Activated T-cell treated with anti-CD3 and anti-CD28 coated beads for 24 hours (primary cell): ENCODE measurements at regions not wholly inside any gene's neighbourhood (a gene's known extent, or its start where the extent isn't known, plus 50 kb on each side); places are given as distances from the start of the nearest gene placed in this dataset.
A peak's percentile ranks its signal among the peaks of the same experiment; 100 is the strongest.
"Not testable (repeated sequence)": the region's sequence is repeated elsewhere in the genome, so short reads cannot be mapped to it uniquely, and the experiment has no call there.

Source experiments
- DNase-seq: peaks from one replicate; pipeline ENCODE4 v3.0.0-alpha.2; 2020; ENCODE audit warnings: low read depth

DNA sequence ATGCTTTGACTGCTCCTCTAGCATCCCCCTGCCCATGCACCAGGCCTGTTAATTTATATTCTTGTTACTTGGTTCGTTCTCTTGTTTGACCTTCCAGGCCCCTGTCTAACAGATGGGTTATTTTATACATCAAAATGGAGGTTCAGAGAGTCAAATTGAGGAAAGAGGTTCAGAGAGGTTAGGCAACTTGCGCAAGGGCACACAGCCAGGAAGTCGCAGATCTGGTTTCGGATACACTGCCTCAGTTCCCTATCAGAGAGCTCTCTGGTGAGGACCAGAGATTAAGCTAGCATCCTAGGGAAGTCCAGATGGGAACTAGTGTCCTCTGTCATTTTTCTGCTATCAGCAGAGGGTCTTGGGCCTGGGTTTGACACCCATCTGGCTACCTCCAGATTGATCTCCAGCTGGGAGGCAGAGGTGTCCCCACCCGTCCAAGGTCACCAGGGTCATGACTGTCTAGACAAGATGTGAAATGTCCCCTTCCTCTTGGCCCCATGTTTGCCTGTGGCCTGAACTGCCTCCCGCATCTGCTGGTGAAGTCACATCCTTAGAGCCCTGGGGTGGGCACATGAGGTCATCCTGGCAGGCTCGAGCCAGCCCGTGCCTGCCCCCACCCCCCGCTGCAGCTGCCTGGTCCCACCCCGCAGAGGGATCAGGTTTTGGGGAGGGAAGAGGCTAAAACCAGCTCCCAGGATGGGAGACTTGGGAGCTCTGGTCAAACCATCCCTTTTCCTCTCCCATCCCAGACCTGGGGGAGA, 84.3 kb upstream of the NCOR2 start:
- no peak for DNase-seq

- DNase-seq: no peak
These were observed 83.5 kb upstream of the NCOR2 start for GRCh38 chr12:124650912-124651311.

GRCh38 chr12:124648710-124649384, 81.4 kb upstream of the NCOR2 start:
- DNase-seq: no peak

GRCh38 chr12:124647316-124647715, 79.9 kb upstream of the NCOR2 start:
- DNase-seq: no peak

- DNase-seq: peak; percentile 37
These were observed 79.2 kb upstream of the NCOR2 start for GRCh38 chr12:124646385-124647230.

- no peak for DNase-seq
These were observed 78.3 kb upstream of the NCOR2 start for GRCh38 chr12:124645530-124646244.

GRCh38 chr12:124643768-124644167, 76.4 kb upstream of the NCOR2 start:
- not testable (repeated sequence) for DNase-seq

- no peak for DNase-seq
These were observed 74.7 kb upstream of the NCOR2 start for GRCh38 chr12:124642105-124642504.

DNA sequence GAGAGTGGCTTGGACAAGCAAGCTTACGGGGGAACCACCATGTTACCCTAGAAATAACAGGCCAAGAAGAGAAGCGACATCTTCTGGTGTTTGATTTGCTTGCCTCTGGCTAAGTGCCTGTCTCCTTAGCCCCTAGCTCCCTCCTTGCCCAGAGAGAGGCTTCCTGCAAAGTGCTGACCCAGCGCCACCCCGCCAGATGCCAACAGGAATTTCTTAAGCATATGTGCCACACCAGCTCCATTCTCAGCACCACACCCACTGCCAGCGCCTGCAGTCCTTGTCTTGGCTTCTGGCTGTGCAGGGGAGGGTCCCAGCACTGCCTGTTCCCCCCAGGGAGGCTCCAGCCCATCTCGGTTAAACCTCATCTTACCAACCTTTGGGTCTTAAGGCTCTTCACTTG, 74.2 kb upstream of the NCOR2 start:
- no peak for DNase-seq

- no peak for DNase-seq
These were observed 72.6 kb upstream of the NCOR2 start for GRCh38 chr12:124640056-124640455.

GRCh38 chr12:124639122-124639806, 71.9 kb upstream of the NCOR2 start:
- DNase-seq: no peak

- no peak for DNase-seq
These were observed 70.2 kb upstream of the NCOR2 start for GRCh38 chr12:124637581-124637981.

GRCh38 chr12:124637163-124637562, 69.8 kb upstream of the NCOR2 start:
- no peak for DNase-seq

GRCh38 chr12:124636138-124636978, 68.9 kb upstream of the NCOR2 start:
- peak; percentile 62 for DNase-seq

DNA sequence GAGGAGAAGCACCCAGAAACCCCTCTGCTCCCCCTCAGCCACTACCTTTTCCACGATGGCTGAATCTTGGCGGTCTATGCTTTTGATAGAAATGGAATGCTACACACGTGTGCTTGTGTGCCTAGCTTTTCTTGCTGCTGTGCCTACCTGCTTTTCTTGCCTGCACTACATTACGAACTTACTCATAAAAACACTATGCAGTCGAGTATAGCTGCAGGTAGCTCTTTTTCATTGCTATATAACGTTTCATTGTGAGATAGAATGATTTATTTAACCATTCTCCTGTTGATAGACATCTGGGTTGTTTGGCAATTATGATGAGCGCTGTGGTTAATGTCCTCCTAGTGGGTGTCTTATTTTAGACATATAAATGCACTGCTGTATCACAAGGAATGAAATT, 67.9 kb upstream of the NCOR2 start:
- DNase-seq: no peak

DNA sequence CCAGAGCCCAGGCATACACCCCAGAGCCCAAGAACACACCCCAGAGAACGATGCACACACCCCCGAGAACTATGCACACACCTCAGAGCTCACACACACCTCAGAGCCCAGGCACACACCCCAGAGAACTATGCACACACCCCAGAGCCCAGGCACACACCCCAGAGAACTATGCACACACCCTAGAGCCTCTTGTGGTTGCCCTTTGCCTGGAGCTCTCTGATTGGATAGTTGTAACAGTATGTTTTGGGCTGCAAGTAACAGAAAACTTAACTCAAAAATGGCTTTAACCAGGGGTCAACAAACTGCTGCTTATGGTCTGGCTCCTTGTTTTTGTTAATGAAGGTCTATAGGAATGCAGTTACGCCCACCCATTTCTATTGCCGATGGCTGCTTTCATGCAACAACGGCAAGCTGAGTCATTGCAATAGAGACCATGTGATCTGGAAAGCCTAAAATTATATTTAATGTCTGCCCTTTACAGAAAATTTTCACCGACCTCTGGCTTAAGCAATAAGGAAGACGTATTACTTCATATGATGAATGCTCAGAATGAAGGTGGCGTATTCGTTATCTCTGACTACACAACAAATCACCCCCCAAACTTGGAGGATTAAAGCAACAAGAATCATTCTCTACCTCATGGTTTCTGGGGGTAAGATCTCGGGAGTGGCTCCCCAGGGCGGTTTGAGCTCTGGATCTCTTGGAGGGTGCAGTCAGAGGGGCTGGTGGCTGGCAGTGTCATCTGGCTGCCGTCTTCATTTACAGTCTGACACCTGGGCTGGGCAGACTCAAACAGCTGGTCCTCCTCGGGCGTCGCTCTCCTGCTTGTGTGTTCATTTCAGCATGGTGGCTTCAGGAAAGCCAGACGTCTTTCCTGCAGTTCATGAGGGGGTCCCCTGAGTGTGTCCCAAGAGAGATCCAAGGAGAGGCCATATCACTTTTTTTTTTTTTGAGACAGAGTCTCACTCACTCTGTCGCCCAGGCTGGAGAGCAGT, 66.3 kb upstream of the NCOR2 start:
- no peak for DNase-seq

DNA sequence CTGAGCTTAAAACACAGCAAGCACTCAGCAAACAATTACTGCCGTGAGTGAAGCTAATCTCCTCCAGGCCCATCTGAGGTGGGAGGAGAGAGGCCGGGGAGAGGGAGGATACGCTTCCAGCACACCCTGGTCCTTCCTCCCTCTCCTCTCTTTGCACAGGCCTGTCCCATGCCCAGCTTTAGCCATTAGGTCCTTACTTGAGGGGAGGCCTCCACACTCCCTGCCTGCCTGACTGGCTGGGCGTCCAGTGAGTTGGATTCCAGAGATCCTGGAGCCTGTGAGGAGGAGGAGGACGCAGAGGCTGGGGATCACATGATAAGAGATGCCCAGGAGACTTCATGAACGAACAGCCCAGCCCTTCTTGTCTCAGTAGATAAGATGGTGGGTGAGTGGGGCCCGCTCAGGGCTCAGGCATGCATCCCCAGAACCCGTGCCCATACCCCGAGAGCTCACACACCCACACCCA, 65.1 kb upstream of the NCOR2 start:
- no peak for DNase-seq

- DNase-seq: no peak
These were observed 64.4 kb upstream of the NCOR2 start for GRCh38 chr12:124631681-124632256.

DNA sequence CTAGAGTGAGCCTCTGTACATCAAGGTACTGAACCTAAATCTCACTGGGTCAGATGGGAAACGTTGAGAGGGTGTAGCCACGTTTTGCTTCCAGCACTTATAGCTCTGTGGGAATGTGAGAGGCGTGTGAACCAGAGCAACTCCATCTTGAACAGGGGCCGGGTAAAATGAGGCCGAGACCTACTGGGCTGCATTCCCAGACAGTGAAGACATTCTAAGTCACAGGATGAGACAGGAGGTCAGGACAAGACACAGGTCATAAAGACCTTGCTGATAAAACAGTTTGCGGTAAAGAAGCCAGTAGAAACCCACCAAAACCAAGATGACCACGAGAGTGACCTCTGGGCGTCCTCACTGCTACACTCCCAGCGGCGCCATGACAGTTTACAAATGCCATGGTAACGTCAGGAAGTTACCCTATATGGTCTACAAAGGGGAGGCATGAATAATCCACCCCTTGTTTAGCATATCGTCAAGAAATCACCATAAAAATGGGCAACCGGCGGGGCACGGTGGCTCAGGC, 63.4 kb upstream of the NCOR2 start:
- no peak for DNase-seq
